H1 (cell line): ENCODE measurements at regions not wholly inside any gene's neighbourhood (a gene's known extent, or its start where the extent isn't known, plus 50 kb on each side); places are given as distances from the start of the nearest gene placed in this dataset.

Experiments used
- CHD1 ChIP-seq: IDR thresholded peaks from 2 replicates; pipeline ENCODE4 v1.6.1; 2012; ENCODE audit warnings: low read depth, low read length, improper control_type of control experiment

DNA sequence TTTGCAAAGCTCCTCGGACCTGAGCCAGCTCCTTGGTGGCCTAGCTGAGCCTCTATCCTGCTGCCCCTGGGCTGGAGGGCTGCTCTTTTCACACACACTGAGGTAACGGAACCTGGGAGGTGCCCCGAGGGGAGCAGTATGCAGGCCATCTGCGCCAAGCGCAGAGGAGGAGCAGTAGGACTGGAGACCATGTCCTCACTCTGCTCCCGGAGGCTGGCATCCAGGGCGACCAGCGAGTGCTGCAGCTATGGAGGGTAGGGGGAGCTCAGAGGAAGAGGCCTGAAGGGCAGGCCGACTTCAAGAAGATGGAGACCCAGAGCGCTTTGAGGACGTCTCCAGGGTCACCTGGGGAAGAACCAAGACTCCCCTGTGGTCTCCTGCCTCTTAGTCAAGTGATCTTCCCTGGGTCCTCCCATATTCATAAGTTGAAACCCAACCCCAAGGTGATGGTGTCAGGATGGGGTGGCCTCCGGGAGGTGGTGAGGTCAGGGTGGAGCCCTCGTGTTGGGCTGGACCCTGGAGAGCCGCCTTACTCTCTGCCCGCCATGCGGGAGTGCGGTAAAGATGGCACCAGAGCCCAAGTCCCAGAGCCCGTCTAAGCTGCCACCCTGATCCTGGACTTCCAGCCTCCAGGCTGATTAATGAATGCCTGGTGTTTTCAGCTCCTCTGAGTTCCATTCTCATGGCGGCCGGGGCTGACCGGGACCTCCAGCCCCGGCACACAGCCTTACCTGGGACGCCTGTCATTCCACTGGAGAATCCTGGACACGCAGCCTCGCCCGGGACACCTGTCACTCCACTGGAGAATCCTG, 160.7 kb downstream of the NDUFA10 start (continued):
- TF ChIP-seq CHD1: no peak
